Spleen (tissue), 7 donors: ENCODE measurements at regions not wholly inside any gene's neighbourhood (a gene's known extent, or its start where the extent isn't known, plus 50 kb on each side); places are given as distances from the start of the nearest gene placed in this dataset.

Experiments
- CTCF ChIP-seq, 11 experiments: fragments of 200-600 bp in 7 of 11; fragments of 450-650 bp in 4 of 11; sonication (generic) in 4 of 11; IDR thresholded peaks in 8 of 11; conservative IDR thresholded peaks in 3 of 11; 1 replicate in 7 of 11; 2 replicates in 4 of 11; pipeline versions ENCODE4 v1.4.0 to v1.8.0; 2016 to 2021; ENCODE audit warnings: antibody characterized with exemption in 11 of 11, inconsistent platforms in 4 of 11, mild to moderate bottlenecking in 1 of 11
- POLR2A ChIP-seq, 3 donors: fragments of 450-650 bp; IDR thresholded peaks; one replicate each; pipeline ENCODE4 v1.5.1; 2017; ENCODE audit warnings: antibody characterized with exemption in 3 of 3, mild to moderate bottlenecking in 1 of 3
- donor health status: DM: no; HTN: no; CAD: no; lungs with moderate emphysema.
- donor health status: DM: no; HTN: no; CAD: no.
- donor health status: DM: no; HTN: no; CAD: no.

DNA sequence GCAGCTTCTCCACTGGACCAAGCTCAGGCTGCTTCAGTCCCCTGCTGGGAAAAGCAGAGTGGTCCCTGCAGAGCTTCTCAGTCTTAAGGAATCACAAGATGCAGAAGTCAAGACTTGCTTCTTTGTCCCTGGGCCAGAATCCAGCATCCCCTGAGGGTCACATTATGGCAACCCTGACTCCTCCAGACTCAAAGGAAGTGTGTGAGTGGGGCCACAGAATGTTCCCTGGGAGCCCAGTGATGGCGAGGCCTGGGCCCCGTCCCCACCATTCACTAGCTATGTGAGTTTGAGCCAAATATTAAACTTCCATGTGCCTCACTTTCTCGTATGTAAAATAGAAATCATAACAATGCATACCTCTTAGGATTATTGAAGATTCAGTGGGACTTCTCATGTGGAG lies 122.2 kb upstream of the NCAM1 start:
- TF ChIP-seq POLR2A (IDR thresholded peaks at IDR 0.05) (no peak), CTCF (IDR thresholded peaks at IDR 0.05 in 8 of 11, conservative IDR thresholded peaks at IDR 0.05 in 3 of 11) (no peak)
